ENCODE measurements at regions not wholly inside any gene's neighbourhood (a gene's known extent, or its start where the extent isn't known, plus 50 kb on each side); places are given as distances from the start of the nearest gene placed in this dataset.

DNA sequence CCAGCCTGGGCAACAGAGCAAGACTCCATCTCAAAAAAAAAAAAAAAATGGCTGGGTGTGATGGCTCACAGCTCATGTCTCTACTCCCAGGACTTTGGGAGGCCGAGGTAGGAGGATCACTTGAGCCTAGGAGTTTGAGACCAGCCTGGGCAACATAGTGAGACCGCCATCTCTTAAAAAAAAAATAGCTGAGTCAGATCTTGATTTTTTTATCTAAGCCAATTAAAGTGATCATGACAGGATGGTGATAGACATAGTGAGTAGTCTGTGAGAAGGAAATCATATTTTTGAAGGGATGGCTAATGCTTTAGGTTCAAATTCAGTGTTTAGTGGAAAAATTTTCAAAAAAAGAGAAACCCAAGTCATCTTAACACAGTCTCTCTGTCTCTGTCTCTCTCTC, 114.6 kb upstream of the JARID2 start:
- Histone ChIP-seq H3K4me1 (ENCODE audit: control insufficient read depth, insufficient read depth, low read length) (peaks cover 6% of the 10 kb centered on the region; the same call in 1 of the 2 replicates), H2AFZ (ENCODE audit: control insufficient read depth, low read depth, low read length) (no peak overlapping the region), H3K36me3 (ENCODE audit: control insufficient read depth in 2 of 2, insufficient read depth in 2 of 2, low read length in 1 of 2) (no peaks in the 10 kb centered on the region), H3K9ac (ENCODE audit: control insufficient read depth, insufficient read depth, low read length) (no peak overlapping the region), H3K4me2 (ENCODE audit: control insufficient read depth, insufficient read depth) (no peak overlapping the region), H3K9me3 (replicated peaks; ENCODE audit: control insufficient read depth, insufficient read depth, low read length) (no peaks in the 10 kb centered on the region), H4K20me1 (ENCODE audit: control insufficient read depth, insufficient read depth) (no peaks in the 10 kb centered on the region), H3K27ac (ENCODE audit: control insufficient read depth, insufficient read depth) (no peak overlapping the region), H3K4me3 (no peak overlapping the region), H3K27me3 (replicated peaks in 1 of 2; ENCODE audit: control insufficient read depth in 2 of 2, insufficient read depth in 2 of 2, low read length in 1 of 2) (no peaks in the 10 kb centered on the region), H3K79me2 (ENCODE audit: control insufficient read depth, insufficient read depth, low read length) (no peaks in the 10 kb centered on the region)
- intact Hi-C loops (cut with micrococcal nuclease; ENCODE audit: unreplicated experiment) (no loop called here), in situ Hi-C loops (cut with MboI) (no loop called here)
- CTCF ChIA-PET: no interaction called here
- DNase-seq (ENCODE audit: low read depth, low spot score) (no peak), ATAC-seq (no peak), FAIRE-seq (no peak)
- TF ChIP-seq BCL11A (IDR thresholded peaks at IDR 0.05; ENCODE audit: low read depth, low read length) (no peak), KDM1A (IDR thresholded peaks at IDR 0.05; ENCODE audit: borderline replicate concordance) (no peak), TCF12 (IDR thresholded peaks at IDR 0.05; ENCODE audit: low read depth, low read length) (no peak), SRF (IDR thresholded peaks at IDR 0.05; ENCODE audit: low read depth in 2 of 2, low read length in 2 of 2) (no peak), MAX (IDR thresholded peaks at IDR 0.05; ENCODE audit: low read depth, low read length) (no peak), NR2C2 (IDR thresholded peaks at IDR 0.05; ENCODE audit: borderline replicate concordance, control insufficient read depth, insufficient read length, low read depth) (no peak), CBX5 (IDR thresholded peaks at IDR 0.05; ENCODE audit: low read depth) (no peak), BHLHE40 (IDR thresholded peaks at IDR 0.05; ENCODE audit: borderline replicate concordance in 1 of 2, low read depth in 2 of 2, low read length in 1 of 2) (no peak), NRF1 (conservative IDR thresholded peaks at IDR 0.05; ENCODE audit: low read depth, low read length) (no peak), EP300 (IDR thresholded peaks at IDR 0.05; ENCODE audit: borderline replicate concordance in 1 of 2, control insufficient read depth in 1 of 2, low read depth in 2 of 2, low read length in 2 of 2) (no peak), IKZF2 (IDR thresholded peaks at IDR 0.05) (no peak), ZNF217 (IDR thresholded peaks at IDR 0.05) (no peak), MEF2A (IDR thresholded peaks at IDR 0.05; ENCODE audit: insufficient read depth, low read depth, low read length) (no peak), POLR2AphosphoS5 (IDR thresholded peaks at IDR 0.05; ENCODE audit: low read length) (no peak), HDGF (IDR thresholded peaks at IDR 0.05) (no peak)
- no TSS peak for BruUV-seq (replicated peaks)
- POLR2A ChIA-PET: interaction anchor here (0.6 kb wide), 1 partner anchor 17 kb away, joined by 3 read pairs; no protein-coding TSS in a partner anchor
- RAD21 ChIA-PET (ENCODE audit: unreplicated experiment): interaction anchor here (0.7 kb wide), 1 partner anchor 64 kb away, joined by 3 read pairs; no protein-coding TSS in a partner anchor
- 72% methylated on average over 2 of the region's 2 CpGs for WGBS (ENCODE audit: insufficient coverage, insufficient replicate concordance, low lambda C conversion rate, missing lambda C conversion rate)
- SMC1A ChIA-PET (ENCODE audit: uncharacterized antibody, unreplicated experiment): no interaction called here

All from GM12878 (cell line).